HG02840 (cell line): ENCODE measurements at regions not wholly inside any gene's neighbourhood (a gene's known extent, or its start where the extent isn't known, plus 50 kb on each side); places are given as distances from the start of the nearest gene placed in this dataset.

Experiments used
- ATAC-seq: cut with Tn5 transposase; IDR thresholded peaks from one replicate; pipeline ENCODE4 v1.9.1; 2021; ENCODE audit warnings: mild to moderate bottlenecking, moderate library complexity, moderate number of reproducible peaks; ENCODE audit not compliant: unreplicated experiment, low FRiP score

DNA sequence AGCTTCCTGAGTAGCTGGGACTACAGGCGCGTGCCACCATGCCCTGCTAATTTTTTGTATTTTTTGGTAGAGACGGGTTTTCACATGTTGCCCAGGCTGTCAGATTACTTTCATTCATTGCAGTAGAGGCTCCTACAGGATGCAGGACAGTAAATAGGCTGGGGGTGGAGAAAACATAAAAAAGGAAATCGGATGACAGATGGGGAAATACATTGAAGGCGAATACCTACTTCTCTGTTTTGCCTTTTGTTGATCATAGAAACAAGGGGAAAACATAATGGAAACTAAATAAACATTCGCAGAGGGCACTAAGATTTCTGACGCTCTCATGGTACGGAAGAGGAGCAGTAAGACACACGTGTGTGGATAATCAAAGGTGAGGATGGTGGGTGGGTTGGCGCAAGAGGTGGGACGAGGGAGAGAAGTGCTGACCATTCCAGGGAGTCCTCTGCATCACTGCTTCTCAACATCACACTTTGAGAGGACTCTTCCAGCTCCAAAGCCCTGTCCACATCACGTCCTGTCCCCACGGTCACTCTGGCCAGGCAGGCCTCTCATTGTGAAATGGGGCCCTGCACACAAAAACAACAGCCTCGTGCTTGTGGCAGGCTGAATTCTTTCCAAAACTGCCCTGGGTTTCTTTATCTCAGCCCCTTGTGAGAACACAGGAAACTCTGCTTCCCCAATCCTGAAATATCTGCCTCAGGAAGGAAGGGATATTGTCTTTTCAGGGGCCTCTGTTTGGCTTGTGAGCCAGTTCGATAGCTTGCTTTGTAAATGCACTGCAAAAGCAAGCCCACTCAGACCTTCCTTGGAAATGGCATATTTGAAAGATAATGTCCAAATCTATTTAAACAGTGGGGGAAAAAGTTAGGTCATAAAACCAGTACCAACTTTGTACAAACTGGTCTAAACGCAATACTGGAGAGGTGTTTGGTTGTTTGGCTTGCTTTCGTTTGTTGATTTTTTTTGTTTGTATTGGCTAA, 188.5 kb downstream of the FOXO1 start:
- ATAC-seq = no peak

DNA sequence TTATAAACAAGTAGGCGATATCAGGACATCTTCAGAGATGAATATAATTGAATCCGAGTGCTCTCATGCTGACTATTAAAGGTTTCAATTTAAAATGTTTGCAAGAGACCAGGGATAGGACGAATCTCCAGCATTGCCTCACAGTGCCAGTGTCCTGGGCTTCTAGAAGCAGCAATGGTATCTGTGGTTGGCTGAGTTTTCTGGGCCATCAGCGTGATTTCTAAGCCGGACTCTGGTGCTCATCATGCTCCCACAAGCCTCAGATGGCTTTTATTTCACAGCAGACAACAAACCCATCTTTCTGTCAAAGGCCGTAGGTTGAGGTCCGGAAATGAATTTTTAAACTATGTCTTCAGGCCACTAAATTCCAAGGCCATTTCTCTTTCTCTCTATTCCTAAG, 187.7 kb downstream of the FOXO1 start:
- ATAC-seq = no peak

DNA sequence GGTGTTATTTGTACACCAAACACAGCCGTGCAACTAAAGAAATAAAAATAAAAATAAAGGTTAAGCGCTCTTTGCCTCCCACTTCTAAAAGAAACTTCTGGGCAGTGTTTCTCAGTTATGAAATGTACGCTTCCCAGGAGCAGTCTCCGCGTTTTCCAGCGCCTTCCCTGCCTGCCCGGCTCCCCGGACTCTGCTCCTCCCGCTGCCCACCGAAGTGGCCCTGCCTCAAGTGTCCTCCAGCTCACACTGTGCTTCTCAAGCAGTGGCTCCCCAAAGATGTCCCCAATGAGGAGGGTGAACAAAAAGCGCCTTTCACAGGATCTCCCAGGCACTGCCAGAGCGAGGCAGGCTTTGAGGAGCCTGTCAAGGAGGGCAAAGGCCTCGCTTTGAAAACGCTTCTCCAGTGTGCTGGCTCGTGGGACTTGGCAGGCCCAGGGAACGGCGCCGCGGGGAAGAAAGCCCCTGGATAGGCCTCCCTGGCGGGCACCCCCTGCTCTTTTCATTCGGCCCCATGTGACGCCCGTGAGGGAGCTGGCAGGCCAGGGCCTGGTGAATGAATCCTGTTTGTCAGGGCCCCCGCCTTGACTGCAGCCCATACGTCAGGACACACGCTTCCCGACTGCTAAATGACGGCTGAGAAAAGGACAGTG, 187.1 kb downstream of the FOXO1 start:
- ATAC-seq = no peak

DNA sequence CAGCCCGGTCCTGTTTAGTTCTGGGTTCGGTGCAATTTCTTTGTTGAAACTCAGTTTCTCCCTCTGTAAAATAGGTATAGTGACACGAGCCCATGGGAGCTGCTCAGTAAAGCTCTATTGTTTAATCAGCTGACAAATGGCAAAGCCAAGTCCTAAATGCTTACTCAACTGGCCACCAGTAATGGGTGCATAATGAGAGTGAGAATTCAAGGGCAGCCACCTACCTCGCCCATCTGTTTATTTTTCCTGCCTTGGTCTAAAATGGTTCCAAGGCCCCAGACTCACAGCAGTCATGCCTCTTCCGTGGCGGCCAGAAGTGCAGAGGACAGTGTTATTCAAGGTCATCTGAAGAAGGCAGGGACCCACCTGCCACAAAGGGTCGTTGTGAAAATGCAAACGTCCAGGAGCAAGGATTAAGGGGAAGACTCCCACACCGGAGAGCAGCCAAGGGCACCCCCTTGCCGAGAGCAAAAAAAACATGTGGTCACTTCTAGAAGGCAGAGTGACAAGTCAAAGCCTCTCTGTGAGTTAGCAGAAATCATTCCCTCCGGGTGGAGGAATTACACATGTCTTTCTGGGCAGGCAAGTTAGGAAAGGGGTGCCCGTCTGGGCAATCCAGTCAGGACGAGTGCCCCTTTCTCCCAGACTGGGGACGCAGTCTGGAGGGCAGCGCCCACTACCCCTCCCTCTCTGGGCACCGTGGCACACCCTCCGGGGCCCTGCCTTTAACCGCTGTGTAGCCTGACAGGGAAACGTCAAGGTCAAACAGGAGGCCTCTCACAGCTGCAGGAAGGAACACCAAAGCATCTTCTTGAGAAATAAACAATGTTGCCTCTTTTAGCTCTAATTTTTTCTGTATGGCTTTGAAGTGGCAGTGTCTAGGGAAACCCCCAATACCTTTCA, 186.2 kb downstream of the FOXO1 start:
- ATAC-seq = no peak

DNA sequence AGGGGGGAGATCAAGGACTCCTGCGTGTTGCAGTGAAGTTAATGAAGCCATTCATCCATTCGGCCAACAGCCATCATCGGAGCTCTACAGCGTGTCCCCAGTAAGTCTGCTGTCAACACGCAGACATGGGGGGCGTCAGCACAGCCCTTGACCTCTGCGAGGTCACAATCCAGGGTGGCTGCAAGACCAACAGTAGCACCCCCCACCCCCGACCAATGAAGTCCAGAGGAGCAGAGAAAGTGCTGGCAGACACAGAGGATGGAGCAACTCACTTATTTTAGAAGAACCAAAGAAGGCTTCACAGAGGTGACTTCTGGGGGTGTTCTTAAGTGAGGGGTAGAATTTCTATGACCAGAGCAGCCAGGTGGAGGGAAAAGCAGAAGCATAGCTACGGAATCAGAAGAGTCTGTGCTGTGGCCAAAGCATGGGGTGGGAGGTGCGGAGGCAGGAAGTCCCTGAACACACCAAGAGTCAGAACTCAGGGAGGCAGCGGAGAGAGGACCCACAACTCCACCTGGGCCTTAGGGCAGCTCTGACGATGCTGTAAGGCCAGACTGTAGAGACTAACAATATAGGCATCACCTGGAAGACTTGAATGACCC, 185.4 kb downstream of the FOXO1 start:
- ATAC-seq = no peak

DNA sequence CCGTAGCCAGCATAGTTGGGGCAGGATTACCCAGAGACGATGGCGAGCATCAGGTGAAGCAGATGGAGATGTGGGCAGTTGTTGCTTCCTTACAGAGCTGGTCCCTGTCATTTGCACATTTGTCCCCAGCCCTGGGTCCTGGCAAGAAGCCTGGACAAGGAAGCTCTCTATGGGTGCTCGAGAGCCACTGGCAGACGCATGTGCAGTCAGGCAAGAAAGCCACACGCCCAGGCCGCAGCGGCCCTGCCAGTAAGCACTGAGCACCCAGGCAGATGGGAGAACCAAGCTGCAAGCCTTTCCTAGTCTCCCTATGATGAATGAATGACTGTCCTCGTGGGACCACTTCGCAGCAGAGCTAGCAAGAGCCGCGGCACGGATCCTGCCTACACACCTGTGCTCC, 182.8 kb downstream of the FOXO1 start:
- no peak for ATAC-seq

DNA sequence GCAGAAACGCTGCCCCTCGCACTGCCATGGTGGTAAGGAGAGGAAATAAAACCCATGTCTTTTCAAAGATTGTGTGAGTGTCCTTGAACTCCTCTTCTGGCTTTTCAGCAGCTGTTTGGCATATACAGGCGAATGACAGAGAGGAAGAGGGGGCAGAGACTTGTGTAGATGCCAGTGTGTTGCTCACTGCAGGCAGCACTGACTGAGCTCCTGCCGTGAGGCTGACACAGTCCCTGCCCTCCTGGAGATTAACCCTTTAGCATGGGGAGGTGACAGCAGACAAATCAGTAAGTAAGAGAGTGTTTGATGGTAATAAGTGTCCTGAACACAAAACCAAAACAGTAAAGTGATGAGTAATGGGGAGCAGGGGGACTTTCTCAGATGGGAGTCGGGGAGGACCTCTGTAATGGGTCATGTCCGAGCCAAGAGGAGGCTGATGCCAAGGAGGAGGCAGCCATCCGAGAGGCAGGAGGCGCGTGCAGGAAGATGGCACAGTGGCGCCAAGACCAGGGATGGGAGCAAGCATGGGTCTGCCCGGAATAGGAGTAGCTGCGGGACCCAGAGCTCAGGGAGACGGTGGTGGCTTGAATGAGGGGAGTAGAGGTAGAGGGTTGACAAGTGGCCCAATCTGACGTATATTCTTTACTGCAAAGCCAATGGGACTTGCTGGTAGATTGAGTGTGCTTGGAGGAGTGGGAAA, 182.2 kb downstream of the FOXO1 start:
- ATAC-seq = no peak

DNA sequence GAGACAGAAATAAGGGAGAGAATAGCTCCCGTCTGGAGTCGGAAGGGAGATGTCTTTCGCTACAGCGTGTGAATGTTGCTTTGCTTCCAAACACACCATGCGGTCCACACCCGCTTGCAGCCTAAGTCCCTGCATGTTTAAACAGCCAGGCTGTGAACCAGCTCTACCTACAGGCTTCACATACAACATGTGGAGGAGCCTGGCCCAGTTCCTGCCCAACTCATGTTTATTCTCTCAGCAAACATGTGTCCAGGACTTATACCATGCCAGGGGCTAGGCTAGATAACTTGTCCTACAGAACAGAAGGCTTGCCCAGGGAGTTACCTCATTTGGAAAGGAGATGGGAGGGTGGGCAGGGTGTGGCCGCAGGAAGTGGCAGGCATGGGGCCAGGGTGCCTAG, 181.5 kb downstream of the FOXO1 start:
- no peak for ATAC-seq

DNA sequence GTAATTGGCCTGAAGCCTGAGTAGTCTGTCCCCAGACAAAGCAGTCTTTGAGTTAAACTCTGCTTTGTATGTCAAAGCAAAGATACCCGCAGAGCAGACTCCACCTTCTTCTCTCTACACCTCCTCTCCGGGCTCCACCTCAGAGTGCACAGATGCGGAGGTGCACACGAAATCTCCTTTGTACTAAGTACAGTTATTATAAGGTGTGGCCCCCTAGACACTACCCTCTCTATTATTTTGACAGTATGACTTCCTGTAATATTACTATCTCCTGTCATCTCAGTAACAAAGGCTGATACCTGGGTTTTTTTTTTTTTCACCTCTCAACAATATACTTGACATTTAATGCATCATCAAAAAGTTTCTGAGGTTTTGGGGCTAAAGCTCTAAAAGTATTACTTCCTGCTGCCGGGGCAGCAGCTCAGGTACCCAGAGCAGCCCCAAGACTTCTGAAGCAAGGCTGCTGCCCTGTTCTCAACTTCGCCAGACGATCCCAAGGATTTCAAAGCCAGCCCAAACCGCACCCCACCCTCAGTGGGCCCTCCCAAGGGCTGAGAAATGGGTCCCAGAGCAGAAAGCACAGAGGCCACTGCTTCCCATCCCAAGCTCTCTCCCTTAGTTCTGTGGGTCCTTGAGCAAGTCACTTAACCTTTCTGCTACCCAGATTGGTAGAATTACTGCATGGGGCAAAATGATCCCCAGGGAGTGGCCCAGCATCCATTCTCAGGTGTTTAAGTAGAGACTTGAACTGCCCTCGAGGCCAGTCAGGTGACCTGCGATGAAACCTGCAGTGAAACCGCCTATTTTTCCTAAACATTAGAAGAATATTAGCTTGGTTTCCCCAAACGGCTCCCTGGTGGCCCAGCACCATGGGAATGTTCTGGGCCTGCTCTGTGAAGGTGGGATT, 180.6 kb downstream of the FOXO1 start:
- ATAC-seq = no peak

DNA sequence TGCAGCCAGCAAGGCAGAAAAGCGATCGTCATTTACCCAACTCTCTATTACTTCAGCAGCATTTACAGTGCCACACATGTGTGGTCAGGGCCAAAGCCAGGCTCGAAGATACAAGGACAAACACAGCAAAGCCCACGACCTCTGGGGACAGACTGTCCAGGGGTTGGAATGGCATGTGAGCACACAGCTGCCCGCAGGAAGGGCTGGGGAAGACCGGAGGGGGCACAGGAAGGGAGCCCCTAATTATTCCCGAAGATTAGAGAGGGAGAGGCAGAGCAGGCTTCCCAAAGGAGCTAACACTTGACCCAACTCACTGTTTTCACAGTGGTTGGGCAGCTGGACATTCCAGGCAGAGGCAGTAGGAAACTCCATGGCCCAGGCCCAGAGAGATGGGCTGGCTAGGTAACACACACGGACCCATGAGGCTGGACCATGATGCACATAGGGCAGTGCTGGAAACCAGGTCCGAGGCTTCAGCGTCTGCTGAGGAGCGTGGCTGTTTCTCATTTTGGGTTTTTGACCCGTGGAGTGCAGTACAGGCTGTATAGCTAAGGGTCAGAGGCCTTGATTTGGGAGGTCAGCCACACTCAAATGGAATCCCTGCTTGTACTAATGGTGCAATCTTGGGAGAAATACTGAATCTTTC, 179.8 kb downstream of the FOXO1 start:
- no peak for ATAC-seq

DNA sequence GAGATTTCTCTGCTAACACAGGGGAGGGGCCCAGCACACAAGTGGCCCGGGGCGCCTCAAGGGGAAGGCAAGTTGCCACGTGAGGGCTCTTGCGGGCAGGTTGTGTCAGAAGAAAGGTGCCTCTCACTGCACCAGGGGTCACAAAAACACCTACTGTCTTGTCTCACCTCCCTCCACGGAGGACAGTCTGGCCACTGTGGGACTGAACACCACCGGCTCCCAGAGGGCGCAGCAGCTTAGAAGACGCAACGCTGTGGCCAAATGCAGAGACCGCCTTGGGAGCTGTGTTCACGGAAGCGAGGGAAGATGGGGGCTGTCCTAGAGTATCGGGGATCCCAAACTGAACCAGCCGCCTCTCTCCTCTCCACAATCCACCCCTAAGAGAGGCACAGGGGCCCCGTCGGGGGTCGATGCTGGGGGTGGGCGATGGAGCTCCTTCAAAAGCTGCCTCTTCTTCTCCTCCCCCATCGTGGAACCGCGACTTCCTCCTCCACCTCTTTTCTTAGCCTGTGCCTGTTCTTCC, 177.5 kb downstream of the FOXO1 start:
- ATAC-seq = no peak

DNA sequence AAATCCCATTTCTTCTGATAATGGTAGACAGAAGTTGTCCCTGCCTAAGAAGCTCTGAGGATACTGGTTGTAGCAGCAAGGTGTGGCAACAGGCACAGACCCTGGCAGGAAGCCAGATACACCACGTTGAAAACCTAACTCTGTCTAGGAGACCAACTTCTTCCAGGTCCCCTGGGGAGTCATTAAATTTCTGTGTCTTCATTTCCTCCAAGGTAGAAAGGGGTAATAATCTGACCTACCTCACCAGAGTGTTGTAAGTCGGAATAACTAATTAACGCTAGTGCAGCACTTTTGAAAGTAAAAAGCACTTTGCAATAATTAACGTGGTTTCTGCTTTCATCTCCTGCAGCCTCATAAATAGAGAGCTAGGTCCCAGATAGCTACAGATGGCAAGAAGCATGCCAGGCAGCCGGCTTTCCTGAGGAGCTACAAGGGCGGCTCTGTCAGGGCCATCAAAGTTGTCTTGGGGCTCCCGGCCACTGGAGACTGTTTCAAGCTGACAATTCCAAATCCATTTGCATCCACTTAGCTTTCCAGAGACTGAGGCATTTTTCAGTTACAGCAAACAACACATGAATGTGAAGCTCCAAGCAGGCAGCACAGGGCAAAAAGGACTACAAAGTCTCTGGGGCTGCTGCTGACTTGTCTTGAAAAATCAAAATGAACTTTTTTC, 176.2 kb downstream of the FOXO1 start:
- no peak for ATAC-seq

DNA sequence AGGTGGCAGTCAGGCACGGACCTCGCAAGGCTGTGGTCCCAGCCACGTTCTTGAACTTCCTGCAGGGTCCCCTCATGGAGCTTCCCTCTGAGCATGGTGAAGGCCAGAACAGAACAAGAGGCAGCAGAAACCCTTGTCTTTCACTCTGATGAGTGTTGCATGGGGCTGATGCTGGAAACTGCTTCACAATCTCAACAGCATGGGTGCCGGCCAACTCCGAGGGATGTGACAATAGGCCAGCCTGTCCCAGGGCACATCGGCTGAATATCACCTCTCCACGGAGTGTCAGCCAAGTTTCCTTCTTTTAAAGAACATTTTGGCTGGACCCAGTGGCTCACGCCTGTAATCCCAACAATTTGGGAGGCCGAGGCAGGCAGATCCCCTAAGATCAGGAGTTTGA, 173.9 kb downstream of the FOXO1 start:
- no peak for ATAC-seq

DNA sequence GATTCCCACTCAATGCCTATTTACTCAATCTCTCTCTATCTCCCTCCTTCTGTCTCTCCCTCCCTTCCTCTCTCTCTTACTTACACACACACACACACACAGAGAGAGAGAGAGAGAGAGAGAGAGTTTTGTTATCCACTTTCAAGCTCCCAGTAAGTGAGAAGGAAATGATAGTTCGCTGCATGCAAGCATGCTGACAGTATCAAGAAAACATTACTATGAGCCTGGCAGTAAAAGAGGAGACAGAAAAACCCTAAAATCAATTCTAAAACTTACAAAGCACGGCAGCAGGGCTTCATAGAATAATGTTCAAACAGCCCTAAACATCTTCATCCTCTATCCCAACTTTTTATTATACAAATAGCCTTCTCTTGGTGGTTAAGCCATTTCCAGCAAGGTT, 171.9 kb downstream of the FOXO1 start:
- ATAC-seq = no peak

DNA sequence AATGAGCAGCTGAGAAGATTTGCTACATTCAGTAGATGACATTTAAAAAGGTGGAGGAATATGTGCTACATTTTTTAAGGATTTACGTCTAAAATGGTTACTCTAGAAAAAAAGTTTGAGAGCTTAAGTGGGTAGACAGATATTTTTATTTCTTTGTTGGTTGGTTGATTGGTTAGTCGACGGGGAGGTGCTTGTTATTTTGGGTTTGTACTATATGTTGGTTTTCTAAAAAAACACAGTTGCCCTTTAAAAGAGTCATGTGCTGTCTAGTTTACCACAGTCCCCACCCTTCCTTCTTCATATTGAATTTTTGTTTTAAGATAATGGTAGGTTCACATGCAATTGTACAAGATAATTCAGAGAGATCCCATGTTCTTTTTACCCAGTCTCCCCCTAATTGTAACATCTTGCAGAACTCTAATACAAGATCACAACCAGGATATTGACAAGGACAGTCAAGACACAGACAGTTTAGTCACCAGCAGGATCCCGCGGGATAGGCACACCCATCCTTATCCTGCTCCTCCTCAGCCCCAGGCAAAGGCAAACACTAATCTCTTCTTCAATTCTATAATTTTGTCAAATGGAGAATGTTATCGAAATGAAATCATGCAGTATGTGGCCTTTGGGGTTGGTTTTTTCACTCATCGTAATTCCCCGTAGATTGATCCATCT, 171.4 kb downstream of the FOXO1 start:
- no peak for ATAC-seq

DNA sequence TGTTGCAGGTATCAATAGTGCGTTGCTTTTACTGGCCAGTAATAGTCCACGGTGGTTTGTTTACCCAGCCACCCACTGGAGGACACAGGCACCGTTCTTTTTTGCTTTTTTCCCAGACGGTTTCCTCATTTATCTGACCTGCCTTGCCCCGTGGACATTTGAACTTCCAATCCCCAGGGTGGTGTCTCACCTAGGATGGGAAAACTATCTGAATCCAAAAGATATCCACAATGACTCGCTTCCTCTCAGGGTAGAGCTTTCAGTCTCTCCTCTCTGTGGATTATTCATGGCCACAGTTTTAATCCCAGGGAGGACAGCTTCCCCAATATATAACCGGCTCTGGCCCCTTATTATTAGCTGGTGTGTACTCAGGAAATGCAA, 170.8 kb downstream of the FOXO1 start:
- ATAC-seq = no peak
